Mesendoderm (in vitro differentiated cells): ENCODE measurements at regions not wholly inside any gene's neighbourhood (a gene's known extent, or its start where the extent isn't known, plus 50 kb on each side); places are given as distances from the start of the nearest gene placed in this dataset.

ENCODE experiments used
- DNase-seq: peaks from one replicate; pipeline ENCODE4 v3.0.0; 2013
- H2AK5ac ChIP-seq: 2 replicates; pipeline ENCODE4 v1.6.1; 2013; ENCODE audit warnings: low read length, inconsistent platforms
- H2BK120ac ChIP-seq: 2 replicates; pipeline ENCODE4 v1.6.1; 2013; ENCODE audit warnings: low read depth, mild to moderate bottlenecking, low read length, moderate library complexity, mixed read lengths
- H2BK15ac ChIP-seq: replicated peaks from 2 replicates; pipeline ENCODE4 v1.6.1; 2013; ENCODE audit warnings: low read depth, mild to moderate bottlenecking, moderate library complexity
- H2BK5ac ChIP-seq: 2 replicates; pipeline ENCODE4 v1.6.1; 2013; ENCODE audit warnings: low read length, inconsistent platforms
- H3K18ac ChIP-seq: 2 replicates; pipeline ENCODE4 v1.6.1; 2013; ENCODE audit warnings: mild to moderate bottlenecking, low read length, mixed read lengths
- H3K23ac ChIP-seq: one replicate; pipeline ENCODE4 v1.6.1; 2013; ENCODE audit warnings: low read length
- H3K27ac ChIP-seq: 2 replicates; pipeline ENCODE4 v1.5.1; 2013; ENCODE audit warnings: low read depth, mild to moderate bottlenecking, inconsistent platforms, low read length, moderate library complexity
- H3K27me3 ChIP-seq: 2 replicates; pipeline ENCODE4 v1.6.1; 2013; ENCODE audit warnings: low read length, control low read depth, mild to moderate bottlenecking, inconsistent platforms; ENCODE audit not compliant: insufficient read depth, poor library complexity
- H3K36me3 ChIP-seq: 2 replicates; pipeline ENCODE4 v1.6.1; 2013; ENCODE audit warnings: low read length, inconsistent platforms; ENCODE audit not compliant: control insufficient read depth, insufficient read depth
- H3K4ac ChIP-seq: one replicate; pipeline ENCODE4 v1.6.1; 2013; ENCODE audit warnings: low read depth, mild to moderate bottlenecking, low read length, moderate library complexity
- H3K4me1 ChIP-seq: 2 replicates; pipeline ENCODE4 v1.6.1; 2013; ENCODE audit warnings: low read depth, low read length, inconsistent platforms; ENCODE audit not compliant: control insufficient read depth
- H3K4me2 ChIP-seq: 2 replicates; pipeline ENCODE4 v1.6.1; 2013; ENCODE audit warnings: low read length
- H3K4me3 ChIP-seq: 2 replicates; pipeline ENCODE4 v1.5.1; 2013; ENCODE audit warnings: mild to moderate bottlenecking, low read length
- H3K56ac ChIP-seq: one replicate; pipeline ENCODE4 v1.6.1; 2013; ENCODE audit warnings: low read length
- H3K79me1 ChIP-seq: 2 replicates; pipeline ENCODE4 v1.6.1; 2013; ENCODE audit warnings: low read length, inconsistent platforms
- H3K79me2 ChIP-seq: 2 replicates; pipeline ENCODE4 v1.6.1; 2013; ENCODE audit warnings: mild to moderate bottlenecking, low read length; ENCODE audit not compliant: control insufficient read depth, insufficient read depth
- H3K9ac ChIP-seq: 2 replicates; pipeline ENCODE4 v1.6.1; 2013; ENCODE audit warnings: low read length, inconsistent platforms
- H4K5ac ChIP-seq: one replicate; pipeline ENCODE4 v1.6.1; 2013; ENCODE audit warnings: low read length
- H4K8ac ChIP-seq: one replicate; pipeline ENCODE4 v1.6.1; 2013; ENCODE audit warnings: low read depth, mild to moderate bottlenecking, control low read depth, low read length, moderate library complexity
- WGBS: extraction: QIAGEN DNeasy Blood & Tissue Kit; methylation state at CpG from one replicate; pipeline ENCODE4 v1.1.7; 2013; ENCODE audit warnings: low lambda C conversion rate, missing lambda C conversion rate; ENCODE audit not compliant: insufficient coverage; ENCODE audit errors: extremely low coverage; 5-methylcytosine and 5-hydroxymethylcytosine counted together

DNA sequence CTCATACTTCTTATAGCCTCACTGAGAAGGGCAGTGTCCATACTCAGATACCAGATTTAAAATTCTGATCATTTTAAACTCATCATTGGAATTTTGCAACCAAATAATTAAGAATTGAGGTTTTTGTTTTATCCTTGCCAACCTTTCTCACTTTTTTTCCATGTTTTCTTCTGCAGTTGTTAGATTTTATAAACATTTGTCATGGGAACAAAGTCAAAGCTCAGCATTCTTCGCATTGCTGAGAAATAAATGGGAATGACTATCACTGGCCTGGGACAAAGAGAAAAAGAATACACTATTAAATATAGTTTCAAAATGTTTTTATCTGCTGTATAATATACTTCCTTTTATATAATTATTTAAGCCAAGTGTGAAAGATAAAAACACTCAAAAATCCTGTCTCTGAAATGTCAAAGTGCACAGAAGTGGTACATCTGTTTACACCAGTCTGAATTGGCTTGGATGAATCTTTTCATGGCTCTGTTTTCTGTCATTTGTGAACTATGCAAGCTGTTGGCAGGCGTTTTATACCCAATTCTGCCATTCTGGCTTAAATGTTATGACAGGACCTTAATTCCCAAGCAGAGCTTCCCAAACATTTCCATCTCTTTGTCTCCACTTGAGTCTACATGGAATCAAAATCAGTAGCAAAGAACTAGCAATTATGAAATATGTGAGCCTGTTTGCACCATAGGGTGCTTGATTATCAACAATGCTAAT is 249.3 kb upstream of the SYT4 start:
- H4K8ac ChIP-seq: no peak overlapping the region
- no peaks in the 10 kb centered on the region for H3K79me1 ChIP-seq
- no peak overlapping the region for H3K4me3 ChIP-seq
- H3K79me2 ChIP-seq: no peaks in the 10 kb centered on the region
- no peak for DNase-seq
- no peak overlapping the region for H2AK5ac ChIP-seq
- H2BK15ac ChIP-seq: no peak overlapping the region
- H3K4ac ChIP-seq: no peak overlapping the region
- no peak overlapping the region for H3K56ac ChIP-seq
- no peak overlapping the region for H2BK120ac ChIP-seq
- H3K4me2 ChIP-seq: no peak overlapping the region
- H3K18ac ChIP-seq: no peak overlapping the region
- WGBS: no CpG with 5 or more reads among the region's 2 CpGs
- no peaks in the 10 kb centered on the region for H3K36me3 ChIP-seq
- no peak overlapping the region for H3K23ac ChIP-seq
- no peak overlapping the region for H4K5ac ChIP-seq
- H2BK5ac ChIP-seq: no peak overlapping the region
- H3K27me3 ChIP-seq: no peaks in the 10 kb centered on the region
- H3K9ac ChIP-seq: no peak overlapping the region
- no peaks in the 10 kb centered on the region for H3K4me1 ChIP-seq
- no peak overlapping the region for H3K27ac ChIP-seq

DNA sequence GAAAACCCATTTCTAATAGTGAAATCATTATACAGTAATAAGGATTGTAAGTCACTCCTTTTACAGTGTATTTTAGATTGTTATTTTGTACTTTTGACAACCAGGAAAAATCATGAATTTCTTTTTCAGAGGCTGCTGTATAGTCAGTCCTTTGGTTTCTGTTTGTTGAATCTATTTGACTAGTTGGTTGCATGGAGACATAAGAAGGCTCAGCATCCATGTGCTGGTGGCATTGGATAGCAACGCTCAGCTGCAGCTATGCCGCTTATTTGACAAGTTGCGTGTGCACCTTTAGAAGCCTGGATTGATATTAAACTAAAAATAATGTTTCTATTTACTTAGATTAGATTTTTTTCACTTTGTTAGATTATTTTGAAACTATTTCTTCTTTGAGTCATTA is 254.1 kb upstream of the SYT4 start:
- H3K36me3 ChIP-seq: no peaks in the 10 kb centered on the region
- H3K4me3 ChIP-seq: no peak overlapping the region
- DNase-seq: no peak
- no CpG with 5 or more reads among the region's 3 CpGs for WGBS
- no peak overlapping the region for H4K8ac ChIP-seq
- no peaks in the 10 kb centered on the region for H3K27me3 ChIP-seq
- H2BK120ac ChIP-seq: no peak overlapping the region
- no peak overlapping the region for H2BK5ac ChIP-seq
- no peaks in the 10 kb centered on the region for H3K4me1 ChIP-seq
- no peak overlapping the region for H3K4ac ChIP-seq
- no peaks in the 10 kb centered on the region for H3K79me2 ChIP-seq
- H3K27ac ChIP-seq: no peak overlapping the region
- no peak overlapping the region for H3K4me2 ChIP-seq
- no peak overlapping the region for H3K23ac ChIP-seq
- H2AK5ac ChIP-seq: no peak overlapping the region
- no peak overlapping the region for H3K9ac ChIP-seq
- H3K18ac ChIP-seq: no peak overlapping the region
- H3K56ac ChIP-seq: no peak overlapping the region
- no peak overlapping the region for H2BK15ac ChIP-seq
- no peak overlapping the region for H4K5ac ChIP-seq
- no peaks in the 10 kb centered on the region for H3K79me1 ChIP-seq

DNA sequence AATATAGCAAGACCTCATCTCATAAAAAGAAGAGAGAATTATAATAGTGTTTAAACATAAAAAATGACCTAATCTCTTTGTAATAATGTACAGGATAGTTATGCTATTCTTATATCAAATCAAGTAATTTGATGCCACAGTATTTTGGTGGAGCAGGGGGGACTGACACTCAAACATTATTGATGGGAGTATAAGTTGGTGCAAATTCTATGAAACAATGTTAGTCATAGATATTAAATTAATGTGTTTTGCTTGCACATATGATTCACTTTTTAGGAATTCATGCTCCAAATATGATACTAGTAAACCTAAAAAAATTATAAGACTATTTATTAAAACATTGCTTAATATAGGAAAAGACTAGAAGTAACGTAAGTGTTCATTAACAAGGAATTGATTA is 256.1 kb upstream of the SYT4 start:
- H3K79me2 ChIP-seq: no peaks in the 10 kb centered on the region
- no peak overlapping the region for H3K4me2 ChIP-seq
- H3K18ac ChIP-seq: no peak overlapping the region
- no peak overlapping the region for H2BK120ac ChIP-seq
- no peak overlapping the region for H2AK5ac ChIP-seq
- no CpG with 5 or more reads among the region's 1 CpG for WGBS
- H3K4me3 ChIP-seq: no peak overlapping the region
- no peak overlapping the region for H2BK5ac ChIP-seq
- no peak overlapping the region for H4K5ac ChIP-seq
- H3K79me1 ChIP-seq: no peaks in the 10 kb centered on the region
- no peaks in the 10 kb centered on the region for H3K36me3 ChIP-seq
- no peak overlapping the region for H3K4ac ChIP-seq
- no peak for DNase-seq
- no peak overlapping the region for H4K8ac ChIP-seq
- H3K27me3 ChIP-seq: no peaks in the 10 kb centered on the region
- no peak overlapping the region for H3K23ac ChIP-seq
- H3K56ac ChIP-seq: no peak overlapping the region
- H3K9ac ChIP-seq: no peak overlapping the region
- H2BK15ac ChIP-seq: no peak overlapping the region
- H3K27ac ChIP-seq: no peak overlapping the region
- H3K4me1 ChIP-seq: no peaks in the 10 kb centered on the region

DNA sequence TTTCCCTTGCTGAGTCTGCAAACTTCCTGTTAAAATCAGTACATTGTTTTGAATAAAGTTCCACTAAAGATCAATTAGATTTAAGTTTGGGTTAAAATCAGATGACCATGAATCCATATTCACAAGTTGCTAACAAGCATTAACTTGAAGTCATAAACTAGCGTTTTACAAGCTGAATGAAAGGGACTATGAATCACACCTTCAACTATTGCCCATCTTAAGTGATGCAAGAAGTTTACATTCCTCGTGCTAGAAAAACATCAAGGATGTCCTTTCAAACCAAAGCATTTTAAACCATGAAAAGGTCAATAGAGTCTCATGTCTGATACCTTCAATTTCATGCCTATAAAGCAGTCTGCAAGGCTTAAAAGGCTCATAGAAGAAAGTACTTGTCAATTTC is 257.2 kb upstream of the SYT4 start:
- no peak overlapping the region for H3K9ac ChIP-seq
- H2AK5ac ChIP-seq: no peak overlapping the region
- H2BK120ac ChIP-seq: no peak overlapping the region
- no CpG with 5 or more reads among the region's 2 CpGs for WGBS
- no peak overlapping the region for H3K4me2 ChIP-seq
- H4K8ac ChIP-seq: no peak overlapping the region
- no peaks in the 10 kb centered on the region for H3K36me3 ChIP-seq
- H2BK5ac ChIP-seq: no peak overlapping the region
- peak; percentile 10 for DNase-seq
- H3K79me2 ChIP-seq: no peaks in the 10 kb centered on the region
- H3K4me1 ChIP-seq: no peaks in the 10 kb centered on the region
- no peaks in the 10 kb centered on the region for H3K79me1 ChIP-seq
- no peak overlapping the region for H3K4ac ChIP-seq
- no peak overlapping the region for H4K5ac ChIP-seq
- no peaks in the 10 kb centered on the region for H3K27me3 ChIP-seq
- H2BK15ac ChIP-seq: no peak overlapping the region
- no peak overlapping the region for H3K18ac ChIP-seq
- no peak overlapping the region for H3K56ac ChIP-seq
- H3K23ac ChIP-seq: no peak overlapping the region
- no peak overlapping the region for H3K27ac ChIP-seq
- no peak overlapping the region for H3K4me3 ChIP-seq

DNA sequence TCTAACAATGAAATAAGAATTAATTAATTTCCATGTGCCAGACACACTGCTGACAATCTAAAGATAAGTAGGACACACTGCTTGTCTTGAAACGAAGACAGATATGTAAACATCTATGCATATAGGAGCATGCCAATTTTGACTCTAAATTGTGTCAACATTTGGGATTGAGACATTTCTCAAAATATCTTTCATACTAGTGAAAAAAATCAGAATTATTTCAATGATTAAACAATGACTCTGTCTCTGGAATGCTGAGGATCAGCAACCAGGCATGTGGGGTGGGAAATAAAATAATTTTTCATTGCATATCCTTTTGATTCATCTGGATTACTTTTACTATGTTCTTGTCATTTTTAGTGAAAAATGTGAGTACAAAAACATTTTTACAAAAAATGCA is 262.6 kb upstream of the SYT4 start:
- Histone ChIP-seq H4K5ac (no peak overlapping the region), H2BK15ac (no peak overlapping the region), H3K56ac (no peak overlapping the region), H3K9ac (no peak overlapping the region), H3K79me2 (no peaks in the 10 kb centered on the region), H4K8ac (no peak overlapping the region), H3K23ac (no peak overlapping the region), H3K27ac (no peak overlapping the region), H3K4me2 (no peak overlapping the region), H3K4ac (no peak overlapping the region), H3K4me1 (no peaks in the 10 kb centered on the region), H3K27me3 (no peaks in the 10 kb centered on the region), H2BK5ac (no peak overlapping the region), H2BK120ac (no peak overlapping the region), H2AK5ac (no peak overlapping the region), H3K18ac (no peak overlapping the region), H3K36me3 (no peaks in the 10 kb centered on the region), H3K79me1 (no peaks in the 10 kb centered on the region), H3K4me3 (no peak overlapping the region)
- no CpG with 5 or more reads among the region's 1 CpG for WGBS
- DNase-seq: no peak

DNA sequence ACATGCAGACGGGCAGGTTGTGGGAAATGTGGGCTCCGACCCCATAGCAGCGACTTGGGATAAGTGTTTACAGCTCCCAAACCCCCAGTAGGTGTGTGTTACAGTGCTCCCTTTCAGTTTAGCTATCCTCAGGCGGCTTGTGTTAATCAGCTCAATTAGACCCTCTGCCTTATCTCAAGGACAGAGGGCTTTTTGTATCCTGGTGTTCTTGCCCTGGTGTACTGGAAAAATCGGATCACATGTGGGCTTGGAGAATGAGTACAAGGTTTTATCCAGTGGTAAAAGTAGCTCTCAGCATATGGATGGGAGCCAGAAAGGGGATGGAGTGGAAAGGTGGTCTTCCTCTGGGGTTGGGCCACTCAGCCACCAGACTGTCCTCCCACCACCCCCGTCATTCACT is 264.7 kb upstream of the SYT4 start:
- no peak overlapping the region for H4K8ac ChIP-seq
- WGBS: no CpG with 5 or more reads among the region's 6 CpGs
- no peak overlapping the region for H3K4me3 ChIP-seq
- no peak overlapping the region for H3K4ac ChIP-seq
- H2BK5ac ChIP-seq: no peak overlapping the region
- H3K79me1 ChIP-seq: no peaks in the 10 kb centered on the region
- no peaks in the 10 kb centered on the region for H3K36me3 ChIP-seq
- no peak overlapping the region for H4K5ac ChIP-seq
- H2BK15ac ChIP-seq: no peak overlapping the region
- H3K56ac ChIP-seq: no peak overlapping the region
- H3K9ac ChIP-seq: no peak overlapping the region
- H2AK5ac ChIP-seq: no peak overlapping the region
- no peak overlapping the region for H3K4me2 ChIP-seq
- H3K4me1 ChIP-seq: no peaks in the 10 kb centered on the region
- peak; percentile 4 for DNase-seq
- no peak overlapping the region for H2BK120ac ChIP-seq
- no peak overlapping the region for H3K23ac ChIP-seq
- no peaks in the 10 kb centered on the region for H3K27me3 ChIP-seq
- H3K79me2 ChIP-seq: no peaks in the 10 kb centered on the region
- H3K27ac ChIP-seq: no peak overlapping the region
- no peak overlapping the region for H3K18ac ChIP-seq
